Activated CD4-positive, alpha-beta T cell treated with anti-CD3 and anti-CD28 coated beads for 1 hour (primary cell): ENCODE measurements at regions not wholly inside any gene's neighbourhood (a gene's known extent, or its start where the extent isn't known, plus 50 kb on each side); places are given as distances from the start of the nearest gene placed in this dataset.

Experiments
- DNase-seq: peaks from one replicate; pipeline ENCODE4 v3.0.0-alpha.2; 2020

- DNase-seq, result no peak
Measured at GRCh38 chr21:36555199-36555800, 75.4 kb upstream of the CLDN14 start.

GRCh38 chr21:36557316-36557715 lies 77.4 kb upstream of the CLDN14 start:
- no peak for DNase-seq

- no peak for DNase-seq
Measured at GRCh38 chr21:36560933-36561575, 81.1 kb upstream of the CLDN14 start.

- DNase-seq, result no peak
Measured at GRCh38 chr21:36563341-36563926, 83.5 kb upstream of the CLDN14 start.

GRCh38 chr21:36564647-36565046 lies 84.7 kb upstream of the CLDN14 start:
- no peak for DNase-seq

- no peak for DNase-seq
Measured at GRCh38 chr21:36565540-36565939, 85.6 kb upstream of the CLDN14 start.

GRCh38 chr21:36566644-36567043 lies 86.7 kb upstream of the CLDN14 start:
- no peak for DNase-seq

GRCh38 chr21:36567216-36567885 lies 87.4 kb upstream of the CLDN14 start:
- no peak for DNase-seq

- DNase-seq, result no peak
Measured at GRCh38 chr21:36569511-36569910, 89.6 kb upstream of the CLDN14 start.

GRCh38 chr21:36571556-36571955 lies 91.6 kb upstream of the CLDN14 start:
- DNase-seq, result no peak

GRCh38 chr21:36572039-36572438 lies 92.1 kb upstream of the CLDN14 start:
- no peak for DNase-seq

- DNase-seq, result no peak
Measured at GRCh38 chr21:36575306-36575705, 95.4 kb upstream of the CLDN14 start.

GRCh38 chr21:36576441-36576840 lies 96.5 kb upstream of the CLDN14 start:
- DNase-seq, result no peak

GRCh38 chr21:36579898-36580297 lies 100.0 kb upstream of the CLDN14 start:
- no peak for DNase-seq

GRCh38 chr21:36582271-36582670 lies 102.3 kb upstream of the CLDN14 start:
- DNase-seq, result no peak

GRCh38 chr21:36583591-36583990 lies 103.7 kb upstream of the CLDN14 start:
- no peak for DNase-seq

- DNase-seq, result no peak
Measured at GRCh38 chr21:36584980-36585940, 105.3 kb upstream of the CLDN14 start.

- DNase-seq, result no peak
Measured at GRCh38 chr21:36587388-36587787, 107.5 kb upstream of the CLDN14 start.

GRCh38 chr21:36589352-36589971 lies 109.5 kb upstream of the SIM2 start:
- DNase-seq, result no peak

- no peak for DNase-seq
Measured at GRCh38 chr21:36591326-36591970, 107.5 kb upstream of the SIM2 start.

GRCh38 chr21:36596174-36596573 lies 102.7 kb upstream of the SIM2 start:
- no peak for DNase-seq

- DNase-seq, result no peak
Measured at GRCh38 chr21:36601362-36601761, 97.6 kb upstream of the SIM2 start.
